GM12878 (cell line): ENCODE measurements at regions not wholly inside any gene's neighbourhood (a gene's known extent, or its start where the extent isn't known, plus 50 kb on each side); places are given as distances from the start of the nearest gene placed in this dataset.

Experiments
- CREB1 ChIP-seq: IDR thresholded peaks from 2 replicates; pipeline ENCODE4 v1.6.1; 2012; ENCODE audit warnings: low read depth, mild to moderate bottlenecking, inconsistent platforms
- TF ChIP-seq, protein P1 (sequence below): IDR thresholded peaks from 2 replicates; pipeline ENCODE4 v1.6.1; 2012; ENCODE audit warnings: low read length, inconsistent platforms

DNA sequence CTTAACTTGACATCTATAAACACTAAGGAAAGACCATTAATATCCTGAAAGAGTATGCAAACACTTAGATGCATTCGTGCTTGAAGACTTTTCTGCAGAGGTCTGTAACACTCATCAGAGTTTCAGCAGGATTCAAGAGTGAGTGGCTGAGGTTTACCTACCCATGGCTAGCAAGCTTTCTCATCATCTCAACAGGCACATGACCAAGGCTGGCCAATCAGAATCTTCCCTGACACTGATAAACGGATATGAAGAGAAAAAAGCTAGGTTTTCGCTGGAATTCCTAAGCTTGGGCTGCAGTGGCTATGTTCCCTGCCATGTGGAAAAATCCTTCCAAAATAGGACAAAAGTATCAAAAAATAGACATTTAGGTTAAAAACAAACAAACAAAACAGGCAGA is 162.1 kb upstream of the USP15 start:
- TF ChIP-seq, protein P1, sequence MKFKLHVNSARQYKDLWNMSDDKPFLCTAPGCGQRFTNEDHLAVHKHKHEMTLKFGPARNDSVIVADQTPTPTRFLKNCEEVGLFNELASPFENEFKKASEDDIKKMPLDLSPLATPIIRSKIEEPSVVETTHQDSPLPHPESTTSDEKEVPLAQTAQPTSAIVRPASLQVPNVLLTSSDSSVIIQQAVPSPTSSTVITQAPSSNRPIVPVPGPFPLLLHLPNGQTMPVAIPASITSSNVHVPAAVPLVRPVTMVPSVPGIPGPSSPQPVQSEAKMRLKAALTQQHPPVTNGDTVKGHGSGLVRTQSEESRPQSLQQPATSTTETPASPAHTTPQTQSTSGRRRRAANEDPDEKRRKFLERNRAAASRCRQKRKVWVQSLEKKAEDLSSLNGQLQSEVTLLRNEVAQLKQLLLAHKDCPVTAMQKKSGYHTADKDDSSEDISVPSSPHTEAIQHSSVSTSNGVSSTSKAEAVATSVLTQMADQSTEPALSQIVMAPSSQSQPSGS = no peak
- no peak for TF ChIP-seq CREB1
